Thymus (tissue), 11 donors: ENCODE measurements at regions not wholly inside any gene's neighbourhood (a gene's known extent, or its start where the extent isn't known, plus 50 kb on each side); places are given as distances from the start of the nearest gene placed in this dataset.

ENCODE experiments used
- DNase-seq, 9 donors: peaks; one replicate each; pipeline ENCODE4 v3.0.0-alpha.2; 2013; ENCODE audit warnings: low spot score in 9 of 9, low read depth in 6 of 9, missing footprints in 1 of 9
- H3K27ac ChIP-seq, 2 donors: one replicate each; pipeline ENCODE4 v1.5.1; 2013; ENCODE audit warnings: control low read depth in 1 of 2, low read depth in 1 of 2, low read length in 1 of 2, mild to moderate bottlenecking in 1 of 2, moderate library complexity in 1 of 2
- H3K27me3 ChIP-seq, 2 donors: one replicate each; pipeline ENCODE4 v1.5.1; 2013; ENCODE audit warnings: low read length in 1 of 2; ENCODE audit not compliant: control insufficient read depth in 2 of 2, insufficient read depth in 1 of 2
- H3K36me3 ChIP-seq, 2 donors: one replicate each; pipeline ENCODE4 v1.5.1; 2013; ENCODE audit warnings: low read length in 1 of 2, mild to moderate bottlenecking in 1 of 2, moderate library complexity in 1 of 2; ENCODE audit not compliant: control insufficient read depth in 2 of 2, insufficient read depth in 2 of 2
- H3K4me1 ChIP-seq, 2 donors: one replicate each; pipeline ENCODE4 v1.5.1; 2013; ENCODE audit warnings: low read length in 2 of 2; ENCODE audit not compliant: control insufficient read depth in 2 of 2, insufficient read depth in 2 of 2
- H3K4me3 ChIP-seq, 2 donors: one replicate each; pipeline ENCODE4 v1.5.1; 2013; ENCODE audit warnings: low read length in 2 of 2, control low read depth in 1 of 2, mild to moderate bottlenecking in 1 of 2
- H3K9me3 ChIP-seq, 2 donors: one replicate each; pipeline ENCODE4 v1.5.1; 2013; ENCODE audit warnings: low read length in 1 of 2, mild to moderate bottlenecking in 1 of 2; ENCODE audit not compliant: control insufficient read depth in 2 of 2, insufficient read depth in 1 of 2
- WGBS: extraction: QIAGEN DNeasy Blood & Tissue Kit; methylation state at CpG from one replicate; pipeline ENCODE4 v1.1.7; 2013; 5-methylcytosine and 5-hydroxymethylcytosine counted together
- donor health status: healthy.

DNA sequence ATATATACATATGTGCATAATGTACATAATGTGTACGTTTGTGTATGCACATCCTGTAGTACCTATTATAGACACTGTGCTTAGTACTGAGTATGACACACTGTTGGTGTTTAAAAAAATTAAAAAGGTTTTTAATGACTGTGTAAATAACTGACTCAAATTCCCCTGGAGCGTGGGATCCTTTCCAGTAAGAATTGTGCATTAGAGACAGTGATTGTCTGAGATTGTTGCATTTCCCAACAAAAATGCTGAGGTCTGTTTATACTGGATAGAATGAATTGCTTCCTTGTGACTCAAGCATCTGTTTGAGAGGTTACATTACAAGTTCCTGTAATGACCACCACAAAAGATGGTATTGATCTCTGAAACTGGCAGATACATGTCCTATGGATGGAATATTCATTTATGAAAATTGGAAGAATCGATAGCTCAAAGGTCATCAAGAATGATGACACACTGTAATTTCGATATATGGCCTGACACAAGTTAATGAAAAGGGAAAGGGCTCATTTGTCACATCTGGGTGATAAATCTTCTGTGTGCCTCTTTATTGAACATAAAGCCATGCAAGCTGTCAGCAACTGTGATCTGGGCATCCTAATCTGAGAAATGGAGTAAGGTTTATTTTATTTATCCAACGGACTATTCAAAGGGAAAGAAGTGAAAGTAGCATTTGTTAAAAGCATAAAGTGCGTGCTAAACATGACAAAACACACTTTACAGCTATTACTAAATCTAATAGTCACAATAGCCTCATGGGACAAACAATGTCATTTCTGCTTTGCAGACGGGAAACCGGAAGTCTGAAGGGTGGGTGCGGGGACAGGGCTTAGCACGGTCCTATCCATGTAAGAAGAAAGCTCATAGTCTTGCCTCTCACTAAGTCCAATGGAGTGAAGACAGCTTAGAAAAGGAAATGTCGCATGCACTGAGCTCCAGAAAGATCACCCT lies 228.8 kb downstream of the CDH11 start:
- DNase-seq, result no peak
- 66% methylated on average over 11 of the region's 11 CpGs for WGBS
- H3K4me3 ChIP-seq, result no peak overlapping the region
- H3K27ac ChIP-seq, result no peak overlapping the region
- no peaks in the 10 kb centered on the region for H3K27me3 ChIP-seq
- H3K4me1 ChIP-seq, result no peaks in the 10 kb centered on the region
- H3K9me3 ChIP-seq, result no peaks in the 10 kb centered on the region
- H3K36me3 ChIP-seq, result no peaks in the 10 kb centered on the region

GRCh38 chr16:64889446-64889845 lies 232.4 kb downstream of the CDH11 start:
- H3K9me3 ChIP-seq, result no peaks in the 10 kb centered on the region
- no peak overlapping the region for H3K27ac ChIP-seq
- no peak for DNase-seq
- H3K36me3 ChIP-seq, result no peaks in the 10 kb centered on the region
- no peak overlapping the region for H3K4me3 ChIP-seq
- no peaks in the 10 kb centered on the region for H3K4me1 ChIP-seq
- no peaks in the 10 kb centered on the region for H3K27me3 ChIP-seq
- WGBS, result 84% methylated on average over 2 of the region's 2 CpGs

- Histone ChIP-seq H3K4me1 (no peaks in the 10 kb centered on the region), H3K4me3 (no peak overlapping the region), H3K9me3 (no peaks in the 10 kb centered on the region), H3K27me3 (no peaks in the 10 kb centered on the region), H3K36me3 (no peaks in the 10 kb centered on the region), H3K27ac (no peak overlapping the region)
- no peak for DNase-seq
Measured at GRCh38 chr16:64887651-64888050, 234.2 kb downstream of the CDH11 start.

DNA sequence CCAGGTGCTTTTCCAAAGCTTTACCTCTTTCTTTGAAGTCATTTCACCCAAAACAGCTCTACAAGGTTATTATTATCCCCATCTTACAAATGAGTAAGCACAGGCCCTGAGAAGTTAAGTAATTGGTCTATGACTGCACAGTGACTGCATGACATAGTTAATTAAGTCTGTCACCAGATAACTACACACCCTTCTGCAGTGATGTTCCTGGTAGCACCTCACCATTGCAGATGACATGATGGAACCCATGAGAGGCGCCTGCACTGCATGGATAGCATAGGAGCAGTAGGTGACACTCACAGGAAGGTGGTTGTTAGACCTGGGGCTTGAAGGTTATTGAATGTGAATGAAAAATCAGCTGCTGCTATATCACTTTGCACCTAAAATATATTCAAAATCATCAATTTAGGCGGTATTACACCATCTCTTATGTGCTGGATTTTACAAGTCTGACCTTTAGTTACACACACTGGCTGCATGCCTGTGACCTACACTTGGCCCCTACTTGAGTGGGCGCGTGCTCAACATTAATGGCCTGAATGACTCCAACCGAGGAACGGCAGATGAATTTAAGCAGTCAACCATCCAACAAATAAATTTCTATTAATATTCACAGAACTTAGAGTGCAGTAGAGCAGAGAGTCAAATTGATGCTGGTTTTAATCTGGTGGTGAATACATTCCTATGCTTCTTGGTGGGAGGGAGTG lies 239.6 kb downstream of the CDH11 start:
- Histone ChIP-seq H3K4me1 (no peaks in the 10 kb centered on the region), H3K4me3 (no peak overlapping the region), H3K9me3 (no peaks in the 10 kb centered on the region), H3K27ac (no peak overlapping the region), H3K27me3 (no peaks in the 10 kb centered on the region), H3K36me3 (no peaks in the 10 kb centered on the region)
- WGBS, result 93% methylated on average over 6 of the region's 6 CpGs
- no peak for DNase-seq

GRCh38 chr16:64880994-64881393 lies 240.9 kb downstream of the CDH11 start:
- H3K4me1 ChIP-seq, result no peaks in the 10 kb centered on the region
- no peak overlapping the region for H3K27ac ChIP-seq
- 21% methylated on average over 2 of the region's 2 CpGs for WGBS
- H3K4me3 ChIP-seq, result no peak overlapping the region
- H3K36me3 ChIP-seq, result no peaks in the 10 kb centered on the region
- H3K9me3 ChIP-seq, result no peaks in the 10 kb centered on the region
- no peaks in the 10 kb centered on the region for H3K27me3 ChIP-seq
- DNase-seq, result no peak

DNA sequence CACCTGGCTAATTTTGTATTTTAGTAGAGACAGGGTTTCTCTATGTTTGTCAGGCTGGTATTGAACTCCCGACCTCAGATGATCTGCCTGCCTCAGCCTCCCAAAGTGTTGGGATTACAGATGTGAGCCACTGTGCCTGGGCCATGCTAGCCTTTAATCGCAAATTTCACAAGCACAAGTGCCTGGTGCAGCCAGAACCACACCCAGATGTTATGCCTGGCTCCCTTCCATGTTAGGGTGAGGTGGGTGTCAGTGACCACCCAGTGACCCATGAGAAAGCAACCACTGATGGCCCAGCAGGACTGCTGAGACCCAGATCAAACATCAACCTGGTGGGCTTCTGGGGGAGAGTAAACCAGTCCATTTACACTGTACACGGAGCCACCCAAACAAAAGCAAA lies 241.9 kb downstream of the CDH11 start:
- no peak for DNase-seq
- WGBS, result 90% methylated on average over 3 of the region's 3 CpGs
- H3K9me3 ChIP-seq, result no peaks in the 10 kb centered on the region
- no peak overlapping the region for H3K4me3 ChIP-seq
- H3K36me3 ChIP-seq, result no peaks in the 10 kb centered on the region
- H3K27ac ChIP-seq, result no peak overlapping the region
- no peaks in the 10 kb centered on the region for H3K27me3 ChIP-seq
- no peaks in the 10 kb centered on the region for H3K4me1 ChIP-seq

DNA sequence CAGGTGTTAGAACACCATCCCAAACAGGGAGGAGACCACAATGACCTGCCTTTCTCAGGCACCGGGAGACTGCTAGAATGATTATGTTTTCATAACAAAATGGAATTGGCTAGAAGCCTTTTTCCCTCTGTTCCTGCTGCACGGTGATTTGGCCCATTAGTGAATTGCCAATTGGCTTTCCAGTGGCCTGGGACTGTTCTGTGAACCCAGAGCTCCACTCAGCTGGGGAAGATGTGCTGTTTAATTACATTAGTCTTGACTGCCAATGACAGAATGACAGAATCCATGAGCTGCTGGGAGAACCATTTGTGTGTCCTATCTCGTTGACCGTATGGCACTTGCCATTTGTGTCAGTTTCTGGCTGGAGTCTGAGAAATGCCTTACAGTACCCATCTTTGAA lies 242.9 kb downstream of the CDH11 start:
- Histone ChIP-seq H3K4me3 (no peak overlapping the region), H3K27ac (no peak overlapping the region), H3K27me3 (no peaks in the 10 kb centered on the region), H3K9me3 (no peaks in the 10 kb centered on the region), H3K36me3 (no peaks in the 10 kb centered on the region), H3K4me1 (no peaks in the 10 kb centered on the region)
- DNase-seq, result no peak
- WGBS, result 91% methylated on average over 4 of the region's 4 CpGs

DNA sequence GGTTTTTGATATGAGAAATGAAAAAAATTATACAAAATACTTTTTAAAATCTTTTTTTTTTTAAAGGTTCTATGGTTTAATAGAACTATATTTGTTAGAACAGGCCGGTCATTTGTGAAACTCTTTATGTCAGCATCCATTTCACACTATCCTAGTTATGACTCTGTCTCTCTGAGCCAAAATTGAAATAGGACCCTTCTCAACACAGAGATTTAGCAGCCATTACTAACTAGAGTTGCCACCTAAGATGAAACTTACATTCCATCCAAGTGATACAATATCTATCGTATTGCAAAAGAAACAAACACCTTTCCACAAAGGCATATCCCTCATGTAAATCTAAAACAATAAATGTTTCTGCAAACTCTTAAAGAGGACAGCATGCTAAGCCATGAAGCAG lies 249.8 kb downstream of the CDH11 start:
- WGBS, result 93% methylated on average over 2 of the region's 2 CpGs
- no peaks in the 10 kb centered on the region for H3K4me1 ChIP-seq
- H3K4me3 ChIP-seq, result no peak overlapping the region
- H3K27me3 ChIP-seq, result no peaks in the 10 kb centered on the region
- no peaks in the 10 kb centered on the region for H3K36me3 ChIP-seq
- no peak overlapping the region for H3K27ac ChIP-seq
- no peaks in the 10 kb centered on the region for H3K9me3 ChIP-seq
- DNase-seq, result no peak

- 87% methylated on average over 3 of the region's 3 CpGs for WGBS
- Histone ChIP-seq H3K27ac (no peak overlapping the region), H3K36me3 (no peaks in the 10 kb centered on the region), H3K9me3 (no peaks in the 10 kb centered on the region), H3K4me3 (no peak overlapping the region), H3K4me1 (no peaks in the 10 kb centered on the region), H3K27me3 (no peaks in the 10 kb centered on the region)
- DNase-seq, result no peak
Measured at GRCh38 chr16:64870859-64871258, 251.0 kb downstream of the CDH11 start.
